B cell (primary cell): ENCODE measurements at regions not wholly inside any gene's neighbourhood (a gene's known extent, or its start where the extent isn't known, plus 50 kb on each side); places are given as distances from the start of the nearest gene placed in this dataset.

Experiments used
- ATAC-seq: fragments of 200-7000 bp; cut with Tn5 transposase; one replicate; pipeline ENCODE4 v1.10.0; 2021; ENCODE audit warnings: low read depth, mild to moderate bottlenecking, moderate number of reproducible peaks, moderate library complexity
- CTCF ChIA-PET: fragments of 350-600 bp; sonication (Branson Sonifier 250); formaldehyde crosslinking; loops from one replicate; lab custom pipeline; 2021; ENCODE audit warnings: antibody characterized with exemption, inconsistent platforms; lab: Charles Lee
- POLR2A ChIA-PET: fragments of 350-600 bp; sonication (Branson Sonifier 250); formaldehyde crosslinking; loops from one replicate; lab custom pipeline; 2021; ENCODE audit warnings: antibody characterized with exemption; lab: Charles Lee
- DNase-seq: peaks from one replicate; pipeline ENCODE4 v3.0.0; 2013
- H2AFZ ChIP-seq: 2 replicates; pipeline ENCODE4 v1.6.1; 2012; ENCODE audit warnings: mild to moderate bottlenecking, low read depth, low read length; ENCODE audit not compliant: insufficient read depth, poor library complexity, severe bottlenecking
- H3K27ac ChIP-seq, 2 donors: 1 replicate in 1 of 2; 2 replicates in 1 of 2; pipeline ENCODE4 v1.5.1; 2012 to 2013; ENCODE audit warnings: low read length in 2 of 2, mild to moderate bottlenecking in 2 of 2, moderate library complexity in 1 of 2
- H3K27me3 ChIP-seq, 4 experiments: fragments of 200-600 bp in 1 of 4; sonication (generic) in 1 of 4; replicated peaks in 1 of 4; 1 replicate in 2 of 4; 2 replicates in 2 of 4; pipeline versions ENCODE4 v1.6.1 to v1.7.0; 2013 to 2016; ENCODE audit warnings: low read length in 3 of 4, mild to moderate bottlenecking in 2 of 4, mixed read lengths in 1 of 4, moderate library complexity in 1 of 4; ENCODE audit not compliant: insufficient read depth in 4 of 4, control insufficient read depth in 3 of 4; ENCODE audit errors: control extremely low read depth in 1 of 4
- H3K36me3 ChIP-seq, 2 experiments: replicated peaks in 1 of 2; 1 replicate in 1 of 2; 2 replicates in 1 of 2; pipeline versions ENCODE4 v1.6.1 to v1.7.1; 2013; ENCODE audit warnings: low read length in 1 of 2; ENCODE audit not compliant: insufficient read depth in 2 of 2, control insufficient read depth in 1 of 2; ENCODE audit errors: control extremely low read depth in 1 of 2, extremely low read depth in 1 of 2
- H3K4me1 ChIP-seq, 2 donors: fragments of 200-600 bp in 1 of 2; sonication (generic) in 1 of 2; 1 replicate in 1 of 2; 2 replicates in 1 of 2; pipeline versions ENCODE4 v1.5.1 to v1.6.1; 2013 to 2017; ENCODE audit warnings: low read length in 2 of 2; ENCODE audit not compliant: control insufficient read depth in 2 of 2, insufficient read depth in 2 of 2
- H3K4me2 ChIP-seq: replicated peaks from 2 replicates; pipeline ENCODE3; 2012; ENCODE audit warnings: mild to moderate bottlenecking, low read depth, low read length; ENCODE audit not compliant: poor library complexity, severe bottlenecking
- H3K4me3 ChIP-seq, 5 experiments: fragments of 200-600 bp in 1 of 5; sonication (generic) in 1 of 5; 1 replicate in 3 of 5; 2 replicates in 2 of 5; pipeline versions ENCODE4 v1.5.1 to v1.7.0; 2011 to 2016; ENCODE audit warnings: low read length in 4 of 5, mild to moderate bottlenecking in 4 of 5, low read depth in 2 of 5, control low read depth in 1 of 5, moderate library complexity in 1 of 5; ENCODE audit not compliant: insufficient read depth in 1 of 5; ENCODE audit errors: control extremely low read depth in 1 of 5, extremely low read depth in 1 of 5
- H3K79me2 ChIP-seq: fragments of 200-600 bp; sonication (generic); one replicate; pipeline ENCODE4 v1.6.0; 2016; ENCODE audit warnings: low read length; ENCODE audit not compliant: control insufficient read depth, insufficient read depth
- H3K9ac ChIP-seq: fragments of 200-600 bp; sonication (generic); 2 replicates; pipeline ENCODE4 v1.6.1; 2017; ENCODE audit warnings: mild to moderate bottlenecking, low read length, moderate library complexity
- H3K9me3 ChIP-seq, 3 donors: one replicate each; pipeline versions ENCODE4 v1.6.1 to v1.7.1; 2013; ENCODE audit warnings: low read length in 2 of 3; ENCODE audit not compliant: control insufficient read depth in 2 of 3, insufficient read depth in 1 of 3; ENCODE audit errors: control extremely low read depth in 1 of 3
- H4K20me1 ChIP-seq: 2 replicates; pipeline ENCODE4 v1.6.0; 2012; ENCODE audit warnings: mild to moderate bottlenecking, low read length; ENCODE audit not compliant: insufficient read depth, control insufficient read depth, poor library complexity, severe bottlenecking
- H3K27ac Mint-ChIP-seq: one replicate; pipeline ENCODE4 v1.8.0; 2021; ENCODE audit warnings: mixed read lengths
- H3K27me3 Mint-ChIP-seq: one replicate; pipeline ENCODE4 v1.8.0; 2021; ENCODE audit warnings: mixed read lengths
- H3K4me1 Mint-ChIP-seq: one replicate; pipeline ENCODE4 v1.8.0; 2021; ENCODE audit warnings: mixed read lengths
- H3K4me3 Mint-ChIP-seq: one replicate; pipeline ENCODE4 v1.8.0; 2021; ENCODE audit warnings: mixed read lengths
- H3K9me3 Mint-ChIP-seq: one replicate; pipeline ENCODE4 v1.8.0; 2022; ENCODE audit warnings: mixed read lengths; ENCODE audit not compliant: insufficient read depth
- EZH2 ChIP-seq: IDR thresholded peaks from 2 replicates; pipeline ENCODE4 v1.6.1; 2012; ENCODE audit warnings: borderline replicate concordance, low read depth, mild to moderate bottlenecking, moderate library complexity, low read length; ENCODE audit not compliant: insufficient read depth, poor library complexity, severe bottlenecking
- WGBS: methylation state at CpG from one replicate; pipeline ENCODE4 v1.1.5; 2013; ENCODE audit warnings: missing lambda C conversion rate; ENCODE audit not compliant: insufficient coverage; 5-methylcytosine and 5-hydroxymethylcytosine counted together
- intact Hi-C: fragments of 100-400 bp; cut with micrococcal nuclease; formaldehyde crosslinking; loops from one replicate; pipeline ENCODE4 v1.10.0; 2022
- TF ChIP-seq, protein P1 (sequence below): fragments of 200-600 bp; IDR thresholded peaks from one replicate; pipeline ENCODE4 v1.8.0; 2022; ENCODE audit warnings: antibody characterized with exemption, mild to moderate bottlenecking

DNA sequence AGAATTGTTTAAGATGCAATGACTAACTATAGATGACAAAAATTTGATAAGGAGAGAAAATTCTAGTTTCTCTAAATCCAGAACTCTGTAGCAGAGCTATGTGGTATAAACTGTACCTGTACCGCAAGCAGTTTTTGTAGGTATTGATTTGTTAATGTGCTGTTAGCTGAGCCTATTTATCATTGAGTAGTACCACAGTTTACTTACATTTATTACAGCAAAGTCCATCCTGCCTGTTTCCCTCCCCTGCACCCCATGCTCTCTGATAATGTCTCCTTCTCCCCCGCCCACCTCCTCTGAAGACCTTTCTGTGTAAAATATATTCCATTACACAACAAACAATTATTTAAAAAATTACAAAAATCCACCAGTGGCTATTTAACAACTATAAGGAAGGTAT is 170.6 kb downstream of the RNF152 start:
- Mint-ChIP-seq H3K4me1 (no peaks in the 10 kb centered on the region), H3K4me3 (no peak overlapping the region), H3K27me3 (no peaks in the 10 kb centered on the region), H3K9me3 (no peaks in the 10 kb centered on the region), H3K27ac (no peak overlapping the region)
- 67% methylated on average over 1 of the region's 2 CpGs for WGBS
- H3K4me3 ChIP-seq: no peak overlapping the region
- H3K79me2 ChIP-seq: no peaks in the 10 kb centered on the region
- TF ChIP-seq, protein P1, sequence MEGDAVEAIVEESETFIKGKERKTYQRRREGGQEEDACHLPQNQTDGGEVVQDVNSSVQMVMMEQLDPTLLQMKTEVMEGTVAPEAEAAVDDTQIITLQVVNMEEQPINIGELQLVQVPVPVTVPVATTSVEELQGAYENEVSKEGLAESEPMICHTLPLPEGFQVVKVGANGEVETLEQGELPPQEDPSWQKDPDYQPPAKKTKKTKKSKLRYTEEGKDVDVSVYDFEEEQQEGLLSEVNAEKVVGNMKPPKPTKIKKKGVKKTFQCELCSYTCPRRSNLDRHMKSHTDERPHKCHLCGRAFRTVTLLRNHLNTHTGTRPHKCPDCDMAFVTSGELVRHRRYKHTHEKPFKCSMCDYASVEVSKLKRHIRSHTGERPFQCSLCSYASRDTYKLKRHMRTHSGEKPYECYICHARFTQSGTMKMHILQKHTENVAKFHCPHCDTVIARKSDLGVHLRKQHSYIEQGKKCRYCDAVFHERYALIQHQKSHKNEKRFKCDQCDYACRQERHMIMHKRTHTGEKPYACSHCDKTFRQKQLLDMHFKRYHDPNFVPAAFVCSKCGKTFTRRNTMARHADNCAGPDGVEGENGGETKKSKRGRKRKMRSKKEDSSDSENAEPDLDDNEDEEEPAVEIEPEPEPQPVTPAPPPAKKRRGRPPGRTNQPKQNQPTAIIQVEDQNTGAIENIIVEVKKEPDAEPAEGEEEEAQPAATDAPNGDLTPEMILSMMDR: no peak
- no peak for TF ChIP-seq EZH2
- ATAC-seq (no peak), DNase-seq (no peak)
- ChIA-PET CTCF (no interaction called here), POLR2A (no interaction called here)
- H4K20me1 ChIP-seq: no peaks in the 10 kb centered on the region
- H3K4me2 ChIP-seq: no peak overlapping the region
- no peaks in the 10 kb centered on the region for H3K9me3 ChIP-seq
- H3K9ac ChIP-seq: no peak overlapping the region
- H3K4me1 ChIP-seq: no peaks in the 10 kb centered on the region
- H3K27ac ChIP-seq: no peak overlapping the region
- no peaks in the 10 kb centered on the region for H3K27me3 ChIP-seq
- no peaks in the 10 kb centered on the region for H3K36me3 ChIP-seq
- intact Hi-C loops: no loop called here
- no peak overlapping the region for H2AFZ ChIP-seq

DNA sequence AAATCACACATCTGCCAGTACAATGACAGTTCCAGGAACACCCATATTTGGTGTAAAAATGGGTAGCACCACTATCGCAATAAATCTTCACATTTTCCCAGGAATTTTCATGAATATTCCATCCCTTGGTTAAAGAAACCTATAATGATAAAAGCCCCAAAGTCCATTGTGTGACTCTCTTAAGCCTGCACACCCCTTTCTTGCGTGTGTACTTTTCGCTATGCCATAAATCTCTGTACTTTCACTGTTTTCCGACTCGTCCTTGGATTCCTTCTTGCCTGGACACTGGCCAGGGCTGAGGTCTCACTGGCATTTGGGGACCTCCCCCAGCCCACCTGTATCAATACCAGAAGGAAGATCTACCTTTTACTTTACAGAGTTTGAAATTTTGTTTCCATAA is 172.3 kb downstream of the RNF152 start:
- no peaks in the 10 kb centered on the region for H3K27me3 ChIP-seq
- Mint-ChIP-seq H3K27me3 (no peaks in the 10 kb centered on the region), H3K9me3 (no peaks in the 10 kb centered on the region), H3K4me1 (no peaks in the 10 kb centered on the region), H3K4me3 (no peak overlapping the region), H3K27ac (no peak overlapping the region)
- H2AFZ ChIP-seq: no peak overlapping the region
- H4K20me1 ChIP-seq: no peaks in the 10 kb centered on the region
- H3K9ac ChIP-seq: no peak overlapping the region
- intact Hi-C loops: no loop called here
- H3K4me3 ChIP-seq: no peak overlapping the region
- WGBS: 87% methylated on average over 5 of the region's 5 CpGs
- H3K4me1 ChIP-seq: no peaks in the 10 kb centered on the region
- no peak overlapping the region for H3K27ac ChIP-seq
- no peaks in the 10 kb centered on the region for H3K9me3 ChIP-seq
- no peaks in the 10 kb centered on the region for H3K36me3 ChIP-seq
- POLR2A ChIA-PET: no interaction called here
- DNase-seq (no peak), ATAC-seq (no peak)
- H3K4me2 ChIP-seq: no peak overlapping the region
- CTCF ChIA-PET: no interaction called here
- no peaks in the 10 kb centered on the region for H3K79me2 ChIP-seq
- TF ChIP-seq, protein P1: no peak
- no peak for TF ChIP-seq EZH2
